SHP77 treated with DMSO at 0.1 percent for 48 hours (cell line): ENCODE measurements at regions not wholly inside any gene's neighbourhood (a gene's known extent, or its start where the extent isn't known, plus 50 kb on each side); places are given as distances from the start of the nearest gene placed in this dataset.

Experiments used
- DNase-seq: peaks from one replicate; lab custom pipeline; 2025; lab: John Stamatoyannopoulos, UW

DNA sequence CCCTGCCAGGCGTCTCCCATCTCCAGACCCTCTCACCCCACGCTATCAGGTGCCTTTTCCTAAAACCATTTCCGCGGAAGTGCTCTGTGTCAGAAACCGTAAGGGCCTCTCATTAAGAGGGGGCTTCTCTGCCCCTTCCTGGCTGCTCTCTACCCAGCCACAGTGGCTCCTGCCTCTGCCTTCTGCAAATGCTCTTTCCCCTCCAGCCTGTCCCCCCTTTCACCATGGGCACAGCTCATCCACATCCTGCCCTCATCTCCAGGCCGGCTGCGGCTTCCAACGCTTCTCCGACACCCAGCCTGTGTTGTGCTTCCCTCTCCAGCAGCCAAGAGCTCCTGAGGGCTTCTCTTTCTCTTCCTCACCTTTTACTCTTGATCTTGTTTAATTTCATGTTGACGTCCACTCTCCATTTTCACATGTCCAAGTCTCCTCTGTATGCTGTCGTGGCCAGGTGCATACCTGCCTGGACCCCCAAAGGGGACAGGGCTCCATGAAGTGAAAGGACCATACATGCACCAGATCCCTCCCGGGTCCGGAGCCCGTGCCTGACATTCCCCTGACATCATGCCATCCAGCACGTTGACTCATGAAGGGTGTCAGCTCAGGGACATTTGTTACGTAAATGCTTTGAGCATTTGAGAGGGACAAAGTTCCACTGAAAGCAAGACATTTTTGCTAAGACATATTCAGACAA is 306.5 kb downstream of the AJAP1 start:
- no peak for DNase-seq

DNA sequence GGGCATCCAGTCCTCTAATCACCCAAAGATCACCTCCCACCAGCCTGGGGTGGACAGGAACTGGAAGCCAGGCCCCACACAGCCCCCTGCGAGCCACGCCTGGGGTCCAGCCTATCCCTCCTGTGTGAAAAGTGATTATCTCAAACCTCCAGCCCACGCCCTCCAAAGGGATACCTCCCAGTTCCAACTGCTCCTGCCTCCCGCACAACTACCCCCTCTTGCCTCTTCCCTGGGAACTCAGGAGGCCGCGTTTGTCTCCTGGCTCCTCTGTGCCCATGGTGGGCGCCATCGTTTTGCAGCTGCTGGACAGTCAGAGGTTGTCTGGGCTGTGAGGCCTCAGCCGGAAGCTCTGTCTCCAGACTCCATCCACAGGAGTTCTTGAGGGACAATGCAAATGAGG is 305.9 kb downstream of the AJAP1 start:
- DNase-seq: no peak

DNA sequence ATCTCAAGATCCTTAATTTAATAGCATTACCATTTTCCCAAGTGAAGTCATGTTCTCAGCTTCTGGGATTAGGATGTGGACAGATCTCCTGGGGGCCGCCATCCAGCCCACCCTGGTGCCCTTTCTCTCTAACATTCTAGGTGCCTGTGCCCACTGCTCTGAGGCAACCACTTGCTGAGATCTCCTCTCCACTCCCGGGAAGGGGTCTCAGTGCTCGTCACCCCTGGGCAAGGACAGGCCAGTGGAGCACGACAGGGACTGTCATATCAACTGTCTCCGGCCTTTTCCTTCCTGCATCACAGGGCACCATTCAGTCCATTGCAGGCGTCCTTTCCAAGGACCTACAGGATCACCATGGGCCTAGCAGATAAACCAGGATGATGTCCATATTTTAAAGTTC is 304.8 kb downstream of the AJAP1 start:
- DNase-seq: no peak

DNA sequence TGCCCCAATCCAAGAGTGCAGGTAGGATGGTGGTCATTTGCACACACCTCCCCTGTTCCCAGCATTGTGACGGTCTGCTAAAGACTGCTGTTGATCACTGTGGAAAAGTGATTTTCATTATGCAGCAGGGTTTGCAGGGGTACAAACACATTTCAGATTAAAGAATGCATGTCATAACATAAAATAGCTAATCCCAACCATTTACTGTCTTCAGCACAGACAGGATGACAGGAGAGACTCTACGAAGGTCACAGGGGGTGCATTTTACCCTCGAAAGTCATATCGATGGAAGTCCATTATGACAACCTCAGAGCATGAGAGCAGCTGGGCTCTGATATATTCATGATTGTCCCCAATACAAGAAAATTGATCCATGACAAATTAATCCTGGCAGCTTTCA is 302.6 kb downstream of the AJAP1 start:
- no peak for DNase-seq

DNA sequence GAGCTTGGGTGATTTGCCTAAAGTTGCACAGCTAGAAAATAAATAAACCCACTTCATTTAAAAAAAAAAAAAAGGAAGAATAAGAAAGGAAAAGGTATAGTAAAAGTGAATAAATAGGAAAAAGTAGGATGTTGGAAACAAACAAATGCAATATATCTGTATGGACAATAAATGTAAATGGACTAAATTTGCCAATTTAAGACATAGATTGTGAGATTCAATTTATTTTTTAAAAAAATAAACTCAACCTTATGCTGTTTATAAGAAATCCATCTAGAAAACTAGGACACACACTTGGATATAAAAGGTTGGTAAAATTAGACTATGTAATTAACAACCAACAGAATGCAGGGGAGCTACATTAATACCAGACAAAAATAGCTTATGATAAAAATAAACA is 300.0 kb downstream of the AJAP1 start:
- no peak for DNase-seq

DNA sequence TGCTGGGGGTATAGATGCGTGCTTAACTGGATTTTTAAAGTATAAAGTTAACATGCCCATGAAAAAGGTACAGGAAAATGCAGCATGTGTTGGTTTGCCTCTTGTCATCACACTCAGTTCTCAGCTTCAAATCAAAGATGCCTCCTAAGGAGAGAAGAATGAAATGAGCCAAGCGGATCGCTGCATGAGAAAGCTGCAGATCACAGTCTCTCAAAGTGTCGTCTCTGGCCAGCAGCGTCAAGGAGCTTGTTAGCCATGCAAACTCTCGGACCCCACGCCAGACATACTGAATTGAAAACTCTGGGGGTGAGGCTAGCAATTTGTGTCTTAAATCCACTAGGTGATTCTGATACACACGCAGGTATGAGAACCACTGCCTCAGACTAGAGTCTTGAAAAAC is 297.2 kb downstream of the AJAP1 start:
- DNase-seq: no peak

DNA sequence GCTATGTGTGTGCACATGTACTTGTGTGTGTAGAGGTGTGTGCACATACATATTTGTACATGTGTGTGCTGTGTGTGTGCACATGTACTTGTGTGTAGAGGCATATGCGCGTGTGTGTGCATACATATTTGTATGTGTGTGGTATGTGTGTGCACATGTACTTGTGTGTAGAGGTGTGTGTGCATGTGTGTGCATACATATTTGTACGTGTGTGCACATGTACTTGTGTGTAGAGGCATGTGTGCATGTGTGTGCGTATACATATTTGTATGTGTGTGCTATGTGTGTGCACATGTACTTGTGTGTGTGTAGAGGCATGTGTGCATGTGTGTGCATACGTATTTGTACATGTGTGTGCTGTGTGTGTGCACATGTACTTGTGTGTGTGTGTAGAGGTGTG is 291.9 kb downstream of the AJAP1 start:
- no peak for DNase-seq

DNA sequence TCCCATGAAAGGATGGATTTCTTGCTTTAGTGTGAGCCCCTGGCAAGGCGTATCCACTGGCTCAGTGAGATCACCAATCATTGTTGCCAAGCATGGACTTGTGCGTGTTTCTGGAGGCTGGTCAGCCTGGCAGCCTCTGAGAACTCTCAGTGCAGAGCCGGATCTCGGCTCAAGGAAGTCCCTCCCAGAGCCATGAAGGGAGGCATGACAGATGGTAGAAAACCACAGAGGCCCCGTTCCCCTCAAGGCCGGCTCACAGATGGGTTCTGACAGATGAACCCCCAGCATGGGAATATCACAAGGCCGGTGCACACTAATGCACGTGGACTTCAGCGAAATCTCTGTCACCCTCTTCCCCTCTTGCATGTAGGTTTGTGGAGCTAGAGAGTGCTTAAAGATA is 290.5 kb downstream of the AJAP1 start:
- no peak for DNase-seq

DNA sequence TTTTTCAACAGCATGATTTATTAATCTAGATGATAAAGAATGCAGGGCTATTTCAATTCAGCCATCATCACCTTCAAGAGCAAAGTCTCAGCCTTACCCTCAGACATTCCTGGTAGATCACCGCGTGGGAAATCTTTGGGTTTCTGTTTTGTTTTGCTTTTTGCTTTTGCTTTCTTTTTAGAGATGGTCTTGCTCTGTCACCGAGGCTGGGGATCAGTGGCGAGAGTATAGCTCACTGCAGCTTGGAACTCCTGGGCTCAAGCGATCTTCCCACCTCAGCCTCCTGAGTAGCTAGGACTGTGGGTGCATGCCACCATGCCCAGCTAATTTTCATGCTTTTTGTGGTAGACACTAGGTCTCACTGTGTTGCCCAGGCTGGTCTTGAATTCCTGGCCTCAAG is 289.7 kb downstream of the AJAP1 start:
- DNase-seq: no peak

DNA sequence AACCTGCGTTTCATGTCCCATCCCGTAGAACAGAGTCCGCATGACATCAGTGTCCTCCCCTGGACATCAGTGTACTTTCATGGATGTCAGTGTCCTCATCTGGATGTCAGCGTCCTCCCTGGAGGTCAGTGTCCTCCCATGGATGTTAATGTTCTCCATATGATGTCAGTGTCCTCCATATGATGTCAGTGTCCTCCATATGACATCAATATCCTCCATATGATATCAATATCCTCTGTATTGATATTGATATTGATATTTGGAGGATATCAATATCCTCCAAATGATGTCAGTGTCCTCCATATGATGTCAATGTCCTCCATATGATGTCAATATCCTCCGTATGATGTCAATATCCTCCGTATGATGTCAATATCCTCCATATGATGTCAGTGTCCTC is 284.9 kb downstream of the AJAP1 start:
- DNase-seq: no peak

DNA sequence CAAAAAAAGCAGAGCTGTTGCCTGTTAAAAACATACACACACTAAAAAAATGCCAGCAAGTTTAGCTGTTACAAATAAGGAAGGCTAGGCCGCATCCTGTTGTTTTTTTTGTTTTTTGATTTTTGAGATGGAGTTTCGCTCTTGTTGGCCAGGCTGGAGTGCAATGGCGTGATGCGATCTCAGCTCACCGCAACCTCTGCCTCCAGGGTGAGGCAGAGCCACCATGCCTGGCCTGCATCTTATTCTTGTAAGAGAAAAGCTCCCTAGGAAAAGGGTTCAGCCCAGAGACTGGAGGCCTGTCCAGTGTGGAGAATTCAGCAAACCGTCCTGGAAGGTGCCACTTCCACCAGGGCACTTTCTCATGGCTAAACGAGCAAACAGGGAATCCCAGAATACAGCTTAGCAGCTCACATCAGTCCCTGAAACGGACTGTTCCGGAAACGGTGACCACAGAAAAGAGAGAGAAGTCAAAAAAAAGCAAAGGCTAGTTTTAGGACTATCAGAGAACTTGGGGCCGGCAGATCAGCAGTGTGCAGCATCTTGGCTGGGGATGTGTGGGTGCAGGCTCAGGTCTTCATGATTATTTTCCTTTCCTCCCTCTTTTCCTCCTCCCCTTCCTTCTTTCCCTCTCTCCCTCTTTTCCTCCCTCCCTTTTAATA is 283.6 kb downstream of the AJAP1 start:
- no peak for DNase-seq

DNA sequence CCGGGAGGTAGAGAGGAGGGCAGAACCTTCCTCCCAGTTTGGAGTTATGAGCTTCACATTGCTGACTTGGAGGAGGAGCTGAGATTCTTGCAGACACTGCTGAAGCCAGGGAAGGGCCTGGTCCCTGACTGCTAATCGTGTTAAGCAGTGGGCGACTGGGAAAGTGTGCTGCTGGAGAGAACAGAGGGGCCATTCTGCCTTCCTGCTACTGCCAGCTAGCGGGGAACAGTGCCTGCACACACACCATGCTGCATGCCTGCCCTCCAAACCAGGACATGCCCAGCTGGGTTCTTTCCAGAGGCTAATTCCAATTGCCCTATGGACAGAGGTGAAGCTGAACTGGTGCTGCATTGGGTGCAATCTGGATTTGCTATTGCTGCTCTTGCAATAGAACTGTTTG is 281.4 kb downstream of the AJAP1 start:
- DNase-seq: no peak

DNA sequence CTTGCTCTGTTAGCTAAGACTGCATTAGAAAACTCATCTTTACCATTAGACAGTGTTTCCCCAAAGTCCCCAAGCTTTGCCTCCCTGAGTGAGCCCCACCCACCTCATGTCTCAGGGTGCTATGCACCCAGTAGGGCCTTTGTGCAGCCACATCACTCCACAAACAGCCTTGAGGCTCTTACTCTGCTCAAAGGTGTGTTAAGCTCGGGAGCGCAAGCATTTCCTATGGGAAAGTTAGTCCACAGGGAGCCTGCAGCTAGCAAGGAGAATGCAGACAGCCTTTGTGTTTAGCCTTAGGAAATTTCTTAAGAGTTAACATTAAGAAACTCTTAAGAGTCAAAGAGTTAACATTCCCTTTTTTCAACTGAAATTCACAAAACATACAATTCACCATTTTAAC is 278.8 kb downstream of the AJAP1 start:
- DNase-seq: no peak

DNA sequence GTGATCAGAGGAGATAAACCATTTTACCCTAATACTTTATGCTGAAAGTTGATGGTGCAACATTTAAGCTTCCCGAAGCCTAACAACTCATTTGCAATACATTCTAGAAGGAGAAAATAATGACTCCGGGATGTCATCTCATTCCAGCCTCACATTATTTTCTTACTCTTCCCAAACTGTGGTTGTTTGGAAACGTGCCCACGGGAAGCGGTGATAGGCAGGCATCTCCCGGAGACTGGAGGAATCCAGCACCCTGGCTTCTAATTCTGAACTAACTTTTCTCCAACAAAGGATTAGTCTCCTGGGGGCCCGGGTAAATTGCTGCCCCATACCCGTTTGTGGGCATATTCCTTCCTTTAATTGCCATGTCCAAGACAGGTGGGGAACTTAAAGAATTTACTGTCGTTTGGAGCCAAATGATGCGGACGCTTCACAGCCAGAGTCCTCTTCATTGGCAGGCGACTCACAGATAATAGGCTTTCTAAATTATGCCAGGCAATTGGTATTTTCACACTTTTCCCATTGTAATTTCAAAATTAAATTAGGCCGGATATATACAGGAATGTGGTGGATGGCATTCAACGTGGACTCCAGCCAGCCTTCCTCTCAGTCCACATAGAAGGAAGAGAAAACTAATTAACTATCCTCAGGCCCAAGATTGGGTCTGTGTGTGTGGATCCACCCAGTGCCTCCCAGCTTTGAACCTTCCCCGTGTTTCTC is 278.1 kb downstream of the AJAP1 start:
- DNase-seq: no peak

DNA sequence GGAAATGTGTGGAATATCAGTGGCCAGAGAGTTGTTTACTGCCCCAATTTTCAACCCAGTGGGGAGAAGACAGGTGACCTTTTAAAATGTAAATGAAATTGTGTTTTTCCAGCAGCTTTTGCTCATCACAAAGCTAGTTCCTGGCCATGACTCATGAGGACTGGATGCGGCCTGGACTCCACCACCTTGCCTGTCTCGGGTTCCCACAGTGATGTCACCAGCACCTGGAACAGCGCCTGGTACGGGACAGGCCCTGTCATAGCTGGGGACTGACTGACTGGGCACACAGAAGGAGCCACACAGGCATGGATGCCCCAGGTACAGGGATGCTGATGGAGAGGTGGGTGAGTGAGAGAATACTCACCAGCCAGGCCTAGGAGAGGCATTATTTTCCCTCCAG is 277.1 kb downstream of the AJAP1 start:
- no peak for DNase-seq

DNA sequence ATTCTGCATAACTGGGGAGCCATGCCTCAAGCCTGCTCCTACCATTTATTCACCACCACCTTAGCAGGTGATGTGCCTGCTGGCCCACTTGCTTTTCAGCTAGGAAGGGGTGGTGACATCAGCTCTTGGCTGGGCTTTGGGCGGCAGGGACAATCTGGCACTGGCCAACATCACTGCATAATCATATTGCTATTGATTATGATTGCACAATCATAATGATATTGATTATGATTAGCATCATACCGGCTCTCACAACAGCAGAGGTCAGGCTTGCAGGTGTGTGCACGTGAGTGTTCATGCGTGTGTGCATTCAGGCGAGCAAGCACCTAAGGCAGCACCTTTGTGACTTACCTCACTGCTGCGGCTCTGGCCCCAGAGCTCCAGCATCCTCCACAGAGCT is 273.8 kb downstream of the AJAP1 start:
- no peak for DNase-seq

DNA sequence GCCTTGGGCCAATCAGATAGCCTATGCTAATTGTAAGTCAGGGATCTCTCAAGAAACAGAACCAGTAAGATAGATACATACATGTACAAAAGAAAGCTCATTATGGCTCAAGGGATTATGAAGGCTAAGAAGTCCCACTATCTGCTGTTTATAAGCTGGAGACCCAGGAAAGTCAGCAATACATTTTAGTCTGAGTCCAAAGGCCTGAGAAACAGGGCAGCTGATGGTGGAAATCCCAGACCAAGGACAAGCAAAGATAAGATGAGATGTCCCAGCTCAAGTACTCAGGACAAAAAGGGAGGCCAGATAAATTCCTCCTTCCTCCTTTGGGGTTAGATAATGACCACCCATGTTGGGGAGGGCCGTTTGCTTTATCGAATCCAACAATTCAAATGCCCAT is 269.9 kb downstream of the AJAP1 start:
- no peak for DNase-seq

DNA sequence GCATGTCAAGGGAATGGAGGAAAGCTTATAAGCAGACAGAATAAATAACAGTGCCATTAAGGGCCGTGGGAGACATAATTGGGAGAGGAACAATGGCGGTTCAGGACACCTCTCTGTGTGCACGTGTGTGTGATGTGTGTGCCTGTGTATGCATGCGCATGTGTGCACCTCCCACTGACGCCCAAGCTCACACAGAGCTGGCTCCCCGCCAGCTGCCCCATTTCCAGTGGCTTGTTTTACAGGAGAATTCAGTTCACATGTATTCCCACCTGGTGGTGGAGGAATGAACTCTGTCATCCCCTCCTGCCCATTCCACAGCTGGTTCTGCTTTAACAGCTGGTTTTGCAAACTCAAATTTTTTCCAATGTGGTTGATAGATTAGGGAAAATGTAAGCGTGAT is 262.2 kb downstream of the AJAP1 start:
- DNase-seq: no peak

DNA sequence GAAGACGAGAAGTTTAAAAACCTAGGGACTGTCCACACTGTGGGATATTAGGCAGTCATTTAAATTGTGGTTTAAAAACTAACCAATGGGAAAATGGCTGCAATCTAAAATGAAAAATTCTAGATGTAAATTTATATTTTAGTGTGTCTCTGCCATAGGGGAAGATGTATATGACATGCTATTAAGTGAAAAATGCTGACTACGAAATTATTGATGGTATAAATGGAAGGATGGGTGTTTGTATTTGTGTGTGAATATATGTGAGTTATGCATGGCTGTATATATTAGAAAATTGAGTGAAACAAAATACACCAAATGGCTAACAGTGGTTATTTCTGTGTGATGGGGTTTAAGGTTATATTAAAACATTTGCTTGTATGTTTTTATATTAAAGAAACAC is 260.7 kb downstream of the AJAP1 start:
- DNase-seq: no peak

DNA sequence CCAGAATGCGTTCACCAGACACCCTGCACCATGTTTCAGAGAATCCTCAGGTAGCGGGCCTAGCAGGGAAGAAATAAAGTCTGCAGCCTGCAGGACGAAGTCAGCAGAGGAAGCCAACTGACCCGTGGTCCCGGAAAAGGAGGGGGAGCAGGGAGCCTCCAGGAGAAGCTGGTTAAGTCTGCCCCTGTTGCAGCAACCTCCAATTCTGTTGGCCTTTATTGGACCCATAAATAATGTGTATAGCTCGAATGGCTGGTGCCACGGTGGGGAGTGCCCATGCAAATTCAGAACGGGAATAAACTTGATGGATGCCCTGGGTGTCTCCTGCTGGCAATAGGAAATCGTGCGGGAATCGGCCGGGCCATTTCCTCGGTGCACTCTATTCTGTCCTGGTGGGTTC is 254.1 kb downstream of the AJAP1 start:
- no peak for DNase-seq

DNA sequence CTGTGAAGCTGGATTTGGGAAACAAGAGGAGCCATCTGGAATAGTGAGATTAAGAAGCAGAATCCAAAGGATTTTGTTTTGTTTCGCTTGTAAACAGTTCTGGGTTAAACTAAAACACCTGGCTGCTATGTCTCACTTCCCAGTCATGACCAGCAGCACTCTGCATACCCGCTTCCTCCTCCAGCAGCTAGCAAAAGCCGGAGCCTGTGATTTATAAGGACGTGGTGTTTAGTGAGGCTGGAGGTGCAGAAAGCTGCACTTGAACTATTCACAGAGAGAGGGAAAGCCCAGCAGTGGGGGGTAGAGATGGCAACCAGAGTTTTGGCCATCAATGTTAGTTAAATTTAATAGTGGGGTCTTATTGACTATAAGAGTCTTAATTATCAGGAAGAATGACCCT is 240.2 kb downstream of the AJAP1 start:
- no peak for DNase-seq

DNA sequence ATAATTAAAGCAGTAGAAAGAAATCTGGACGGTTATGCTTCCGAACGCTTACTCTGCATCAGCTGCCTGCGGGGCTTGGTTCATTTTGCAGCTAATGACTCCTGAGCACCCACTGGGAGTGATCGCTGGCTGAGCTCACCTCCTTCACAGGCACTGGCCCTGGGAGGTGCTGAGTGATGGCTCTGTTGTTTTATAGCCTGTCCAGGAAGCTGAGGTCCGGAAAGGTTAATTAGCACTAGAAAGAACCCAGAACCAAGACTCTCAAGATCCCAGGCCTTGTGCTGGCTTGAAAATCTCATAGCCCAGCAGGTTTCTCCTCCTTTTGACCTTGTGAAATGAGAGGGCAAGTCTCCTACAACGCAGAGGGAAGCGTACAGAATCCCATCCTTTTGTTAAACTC is 226.2 kb downstream of the AJAP1 start:
- DNase-seq: no peak

DNA sequence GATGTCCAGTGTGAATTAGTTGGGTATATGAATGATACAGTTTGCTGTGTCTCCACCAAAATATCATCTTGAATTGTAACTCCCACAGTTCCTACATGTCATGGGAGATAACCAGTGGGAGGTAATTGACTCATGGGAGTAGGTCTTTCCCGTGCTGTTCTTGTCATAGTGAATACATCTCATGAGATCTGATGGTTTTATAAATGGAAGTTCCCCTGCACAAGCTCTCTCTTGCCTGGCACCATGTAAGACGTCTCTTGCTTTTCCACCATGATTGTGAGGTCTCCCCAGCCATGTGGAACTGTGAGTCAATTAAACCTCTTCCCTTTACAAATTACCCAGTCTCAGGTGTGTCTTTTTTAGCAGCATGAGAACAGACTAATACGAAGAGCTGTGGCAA is 223.0 kb downstream of the AJAP1 start:
- no peak for DNase-seq

DNA sequence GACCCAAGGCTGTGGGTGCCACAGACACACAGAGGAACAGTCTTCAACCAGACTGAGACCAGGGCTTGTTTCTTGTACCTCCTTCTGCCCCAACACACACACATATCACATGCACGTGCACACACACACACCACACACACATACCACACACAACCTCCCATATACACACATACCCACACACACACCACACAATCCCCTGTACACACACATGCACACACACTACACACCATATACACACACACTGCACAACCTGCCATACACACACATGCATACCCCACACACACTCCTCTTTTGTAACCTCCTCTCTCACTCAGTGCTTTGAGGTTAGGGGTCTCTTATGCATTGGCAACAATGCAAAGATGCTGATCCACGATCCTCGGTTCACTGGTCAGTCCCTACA is 217.0 kb downstream of the AJAP1 start:
- DNase-seq: no peak
